ENCODE measurements at regions not wholly inside any gene's neighbourhood (a gene's known extent, or its start where the extent isn't known, plus 50 kb on each side); places are given as distances from the start of the nearest gene placed in this dataset.
"Not testable (repeated sequence)": the region's sequence is repeated elsewhere in the genome, so short reads cannot be mapped to it uniquely, and the experiment has no call there.

- Histone ChIP-seq H3K4me3 (no peak overlapping the region), H3K9me3 (peaks cover 0 to 4% (median 0%) of the 10 kb centered on the region in 11 donors), H3K27me3 (no peaks in the 10 kb centered on the region), H3K27ac (no peak overlapping the region), H3K36me3 (no peaks in the 10 kb centered on the region), H3K4me1 (no peaks in the 10 kb centered on the region)
- no peak for ATAC-seq
- WGBS, 2 donors: 85 to 91% methylated on average over 1 of the region's 1 CpG
- no peak for TF ChIP-seq CTCF (IDR thresholded peaks at IDR 0.05)
- intact Hi-C loops (cut with DNase I): no loop called here
- no peak for DNase-seq
Measured at GRCh38 chr13:89212186-89212585, 1541.0 kb downstream of the SLITRK5 start.

- intact Hi-C loops (cut with DNase I): no loop called here
- no peak for TF ChIP-seq CTCF (IDR thresholded peaks at IDR 0.05)
- no peak overlapping the region for H3K4me3 ChIP-seq
- no peaks in the 10 kb centered on the region for H3K27me3 ChIP-seq
- ATAC-seq (no peak), DNase-seq (no peak)
- no peaks in the 10 kb centered on the region for H3K36me3 ChIP-seq
- H3K9me3 ChIP-seq: peaks cover 0 to 7% (median 0%) of the 10 kb centered on the region in 11 donors
- WGBS, 2 donors: 77% methylated on average over 1 of the region's 1 CpG
- H3K27ac ChIP-seq: no peak overlapping the region
- H3K4me1 ChIP-seq: no peaks in the 10 kb centered on the region
Measured at GRCh38 chr13:89214185-89214584, 1543.0 kb downstream of the SLITRK5 start.

GRCh38 chr13:89215319-89215718 lies 1544.1 kb downstream of the SLITRK5 start:
- H3K4me3 ChIP-seq; H3K27me3 ChIP-seq; H3K4me1 ChIP-seq; intact Hi-C loops (cut with DNase I); DNase-seq; H3K27ac ChIP-seq; ATAC-seq; H3K36me3 ChIP-seq: not testable (repeated sequence)
- peaks cover 0 to 16% (median 0%) of the 10 kb centered on the region in 11 donors for H3K9me3 ChIP-seq
- 86 to 87% methylated on average over 13 of the region's 13 CpGs for WGBS, 2 donors

- no peaks in the 10 kb centered on the region for H3K36me3 ChIP-seq
- intact Hi-C loops (cut with DNase I): no loop called here
- no peaks in the 10 kb centered on the region for H3K27me3 ChIP-seq
- TF ChIP-seq CTCF (IDR thresholded peaks at IDR 0.05): no peak
- H3K4me3 ChIP-seq: no peak overlapping the region
- DNase-seq (no peak), ATAC-seq (no peak)
- H3K27ac ChIP-seq: no peak overlapping the region
- H3K4me1 ChIP-seq: no peaks in the 10 kb centered on the region
- peaks cover 0 to 40% (median 18%) of the 10 kb centered on the region in 11 donors for H3K9me3 ChIP-seq
Measured at GRCh38 chr13:89217813-89218212, 1546.6 kb downstream of the SLITRK5 start.

GRCh38 chr13:89221557-89222158 lies 1550.5 kb downstream of the SLITRK5 start:
- no peak overlapping the region for H3K27ac ChIP-seq
- H3K9me3 ChIP-seq: peaks cover 0 to 52% (median 18%) of the 10 kb centered on the region in 11 donors
- no peaks in the 10 kb centered on the region for H3K36me3 ChIP-seq
- H3K4me3 ChIP-seq: no peak overlapping the region
- ATAC-seq (no peak), DNase-seq (no peak)
- TF ChIP-seq CTCF (IDR thresholded peaks at IDR 0.05): no peak
- no peaks in the 10 kb centered on the region for H3K4me1 ChIP-seq
- WGBS, 2 donors: 80 to 87% methylated on average over 1 of the region's 1 CpG
- intact Hi-C loops (cut with DNase I): no loop called here
- H3K27me3 ChIP-seq: no peaks in the 10 kb centered on the region

All from heart right ventricle (tissue), 16 donors.